ENCODE measurements at regions not wholly inside any gene's neighbourhood (a gene's known extent, or its start where the extent isn't known, plus 50 kb on each side); places are given as distances from the start of the nearest gene placed in this dataset.
"Not testable (repeated sequence)": the region's sequence is repeated elsewhere in the genome, so short reads cannot be mapped to it uniquely, and the experiment has no call there.

GRCh38 chr3:22734207-22734606 is 468.9 kb upstream of the UBE2E2 start:
- no peak overlapping the region for H3K4me3 Mint-ChIP-seq
- H3K36me3 Mint-ChIP-seq (ENCODE audit: low read depth), result no peaks in the 10 kb centered on the region
- ChIA-PET CTCF (no interaction called here), POLR2A (no interaction called here)
- no peak for DNase-seq
- no peaks in the 10 kb centered on the region for H3K27me3 Mint-ChIP-seq
- H3K9me3 Mint-ChIP-seq, result peaks cover 2% of the 10 kb centered on the region
- H3K27ac Mint-ChIP-seq, result no peak overlapping the region
- H3K4me1 Mint-ChIP-seq, result no peaks in the 10 kb centered on the region

GRCh38 chr3:22734756-22735155 is 468.4 kb upstream of the UBE2E2 start:
- Mint-ChIP-seq H3K4me1 (no peaks in the 10 kb centered on the region), H3K9me3 (peaks cover 2% of the 10 kb centered on the region)
- CTCF ChIA-PET, result no interaction called here

DNA sequence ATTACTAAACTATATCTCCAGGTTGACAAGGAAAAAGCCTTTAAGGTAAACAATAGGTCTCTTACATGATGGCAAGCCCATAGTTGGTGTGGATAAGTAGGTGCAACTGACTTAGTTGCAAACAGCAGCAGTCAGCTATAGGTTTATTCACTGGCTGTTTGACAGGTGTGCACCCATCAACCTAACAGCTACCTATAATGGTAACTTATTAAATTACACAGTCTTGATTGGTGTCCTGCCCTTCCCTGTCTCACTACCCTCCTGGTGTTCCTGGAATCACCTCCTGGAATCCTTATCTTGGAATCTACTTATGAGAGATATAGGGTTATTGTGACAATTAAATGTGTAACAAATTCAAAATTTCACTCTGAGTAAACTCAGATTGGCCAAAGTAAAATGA is 467.8 kb upstream of the UBE2E2 start:
- POLR2A ChIA-PET, result no interaction called here
- Mint-ChIP-seq H3K27me3 (no peaks in the 10 kb centered on the region), H3K9me3 (peaks cover 2% of the 10 kb centered on the region), H3K36me3 (ENCODE audit: low read depth) (no peaks in the 10 kb centered on the region), H3K4me1 (no peaks in the 10 kb centered on the region), H3K4me3 (no peak overlapping the region), H3K27ac (no peak overlapping the region)
- CTCF ChIA-PET, result no interaction called here
- no peak for DNase-seq

More at GRCh38 chr3:22734756-22735155, 468.4 kb upstream of the UBE2E2 start:
- no peak overlapping the region for H3K27ac Mint-ChIP-seq
- POLR2A ChIA-PET, result no interaction called here
- H3K4me3 Mint-ChIP-seq, result no peak overlapping the region
- H3K27me3 Mint-ChIP-seq, result no peaks in the 10 kb centered on the region
- H3K36me3 Mint-ChIP-seq (ENCODE audit: low read depth), result no peaks in the 10 kb centered on the region
- DNase-seq, result no peak

- POLR2A ChIA-PET; H3K9me3 Mint-ChIP-seq; DNase-seq; H3K36me3 Mint-ChIP-seq (ENCODE audit: low read depth); H3K4me3 Mint-ChIP-seq; H3K4me1 Mint-ChIP-seq; H3K27ac Mint-ChIP-seq; H3K27me3 Mint-ChIP-seq; CTCF ChIA-PET: not testable (repeated sequence)
Measured at GRCh38 chr3:22743386-22743785, 459.7 kb upstream of the UBE2E2 start.

DNA sequence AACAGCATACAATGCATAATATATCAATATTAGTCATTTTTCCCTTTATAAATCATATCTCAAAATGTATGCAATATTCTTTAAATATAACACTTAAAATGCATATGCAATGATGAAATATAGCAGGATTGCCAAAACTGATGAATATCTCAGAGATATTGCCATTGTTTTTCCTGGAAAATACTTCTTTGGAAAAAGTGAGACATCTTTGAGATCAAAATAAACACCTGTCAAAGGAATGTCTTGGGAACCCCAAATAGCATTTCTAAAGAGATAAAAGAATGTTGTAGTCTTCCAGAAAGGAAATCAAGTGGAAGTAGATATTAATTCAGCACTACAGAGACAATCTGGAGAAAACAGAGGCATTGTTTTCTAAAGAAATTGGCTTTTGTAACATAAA is 457.8 kb upstream of the UBE2E2 start:
- Mint-ChIP-seq H3K27me3 (no peaks in the 10 kb centered on the region), H3K36me3 (ENCODE audit: low read depth) (no peaks in the 10 kb centered on the region), H3K9me3 (no peaks in the 10 kb centered on the region), H3K27ac (no peak overlapping the region), H3K4me1 (no peaks in the 10 kb centered on the region), H3K4me3 (no peak overlapping the region)
- DNase-seq, result no peak
- CTCF ChIA-PET, result no interaction called here
- POLR2A ChIA-PET, result no interaction called here

DNA sequence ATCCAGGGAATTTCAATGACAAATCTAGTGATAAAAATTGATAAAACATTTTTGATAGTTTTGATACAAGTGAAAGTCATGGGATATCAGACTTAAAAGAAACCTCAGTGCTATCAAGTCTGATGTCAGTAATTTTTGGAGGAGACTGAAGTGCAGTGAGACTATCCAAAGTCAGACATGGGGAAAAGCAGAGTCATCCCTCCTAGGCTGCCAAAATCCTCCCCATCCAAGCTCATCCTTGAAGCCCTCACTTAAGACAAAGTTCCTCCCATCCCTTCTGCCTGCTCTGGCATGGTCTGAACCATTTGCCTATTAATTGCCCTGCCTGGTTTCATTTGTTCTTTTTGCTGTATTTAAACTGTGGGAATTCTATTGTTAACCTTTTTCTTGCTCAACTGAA is 456.9 kb upstream of the UBE2E2 start:
- H3K27me3 Mint-ChIP-seq, result no peaks in the 10 kb centered on the region
- no peaks in the 10 kb centered on the region for H3K9me3 Mint-ChIP-seq
- CTCF ChIA-PET, result no interaction called here
- H3K4me1 Mint-ChIP-seq, result no peaks in the 10 kb centered on the region
- POLR2A ChIA-PET, result no interaction called here
- H3K27ac Mint-ChIP-seq, result no peak overlapping the region
- no peaks in the 10 kb centered on the region for H3K36me3 Mint-ChIP-seq (ENCODE audit: low read depth)
- no peak overlapping the region for H3K4me3 Mint-ChIP-seq
- no peak for DNase-seq

- ChIA-PET POLR2A (no interaction called here), CTCF (no interaction called here)
- Mint-ChIP-seq H3K9me3 (no peaks in the 10 kb centered on the region), H3K27me3 (no peaks in the 10 kb centered on the region), H3K4me1 (no peaks in the 10 kb centered on the region), H3K27ac (no peak overlapping the region), H3K36me3 (ENCODE audit: low read depth) (no peaks in the 10 kb centered on the region), H3K4me3 (no peak overlapping the region)
- no peak for DNase-seq
Measured at GRCh38 chr3:22748453-22749045, 454.6 kb upstream of the UBE2E2 start.

- ChIA-PET POLR2A (no interaction called here), CTCF (no interaction called here)
- H3K27ac Mint-ChIP-seq, result no peak overlapping the region
Measured at GRCh38 chr3:22759636-22760310, 443.4 kb upstream of the UBE2E2 start.

GRCh38 chr3:22765679-22766078 is 437.4 kb upstream of the UBE2E2 start:
- ChIA-PET POLR2A (no interaction called here), CTCF (no interaction called here)
- Mint-ChIP-seq H3K9me3 (peaks cover 2% of the 10 kb centered on the region), H3K4me1 (no peaks in the 10 kb centered on the region), H3K4me3 (no peak overlapping the region), H3K36me3 (ENCODE audit: low read depth) (no peaks in the 10 kb centered on the region), H3K27me3 (no peaks in the 10 kb centered on the region), H3K27ac (no peak overlapping the region)
- no peak for DNase-seq

More at GRCh38 chr3:22759636-22760310, 443.4 kb upstream of the UBE2E2 start:
- H3K27me3 Mint-ChIP-seq, result no peaks in the 10 kb centered on the region
- H3K36me3 Mint-ChIP-seq (ENCODE audit: low read depth), result no peaks in the 10 kb centered on the region
- DNase-seq, result no peak
- H3K4me1 Mint-ChIP-seq, result no peaks in the 10 kb centered on the region
- H3K9me3 Mint-ChIP-seq, result peaks cover 2% of the 10 kb centered on the region
- no peak overlapping the region for H3K4me3 Mint-ChIP-seq

GRCh38 chr3:22777834-22778233 is 425.3 kb upstream of the UBE2E2 start:
- H3K36me3 Mint-ChIP-seq (ENCODE audit: low read depth), result no peaks in the 10 kb centered on the region
- DNase-seq, result no peak
- ChIA-PET CTCF (no interaction called here), POLR2A (no interaction called here)
- H3K4me3 Mint-ChIP-seq, result no peak overlapping the region
- H3K9me3 Mint-ChIP-seq, result peaks cover 4% of the 10 kb centered on the region
- no peaks in the 10 kb centered on the region for H3K4me1 Mint-ChIP-seq
- H3K27me3 Mint-ChIP-seq, result no peaks in the 10 kb centered on the region
- H3K27ac Mint-ChIP-seq, result no peak overlapping the region

DNA sequence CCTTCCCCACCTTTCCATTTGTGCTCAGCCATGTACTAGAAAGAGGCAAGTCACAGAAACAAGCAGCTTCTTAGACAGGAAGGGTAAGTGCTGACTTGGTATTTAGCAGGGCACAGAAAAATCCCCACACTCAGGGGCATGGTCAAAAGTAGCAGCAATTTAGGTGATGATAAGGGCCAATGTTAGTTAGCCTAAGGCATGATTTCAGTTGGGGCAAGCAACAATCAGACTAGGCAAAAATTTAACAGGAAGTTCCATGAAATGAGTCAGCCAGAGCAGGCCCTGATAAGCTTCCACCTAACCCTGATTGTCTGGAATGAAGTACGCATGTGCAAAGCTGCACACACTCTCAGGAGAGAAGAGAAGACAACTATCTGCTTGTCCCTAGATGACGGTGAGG is 423.4 kb upstream of the UBE2E2 start:
- DNase-seq, result no peak
- no peak overlapping the region for H3K27ac Mint-ChIP-seq

GRCh38 chr3:22792533-22792932 is 410.6 kb upstream of the UBE2E2 start:
- Mint-ChIP-seq H3K27me3 (no peaks in the 10 kb centered on the region), H3K36me3 (ENCODE audit: low read depth) (no peaks in the 10 kb centered on the region), H3K9me3 (no peaks in the 10 kb centered on the region), H3K4me3 (no peak overlapping the region), H3K4me1 (no peaks in the 10 kb centered on the region), H3K27ac (no peak overlapping the region)
- CTCF ChIA-PET, result no interaction called here
- POLR2A ChIA-PET, result no interaction called here
- DNase-seq, result no peak

More for the DNA sequence above, 423.4 kb upstream of the UBE2E2 start:
- ChIA-PET CTCF (no interaction called here), POLR2A (no interaction called here)
- Mint-ChIP-seq H3K36me3 (ENCODE audit: low read depth) (no peaks in the 10 kb centered on the region), H3K4me3 (no peak overlapping the region), H3K4me1 (no peaks in the 10 kb centered on the region), H3K9me3 (peaks cover 15% of the 10 kb centered on the region), H3K27me3 (no peaks in the 10 kb centered on the region)

DNA sequence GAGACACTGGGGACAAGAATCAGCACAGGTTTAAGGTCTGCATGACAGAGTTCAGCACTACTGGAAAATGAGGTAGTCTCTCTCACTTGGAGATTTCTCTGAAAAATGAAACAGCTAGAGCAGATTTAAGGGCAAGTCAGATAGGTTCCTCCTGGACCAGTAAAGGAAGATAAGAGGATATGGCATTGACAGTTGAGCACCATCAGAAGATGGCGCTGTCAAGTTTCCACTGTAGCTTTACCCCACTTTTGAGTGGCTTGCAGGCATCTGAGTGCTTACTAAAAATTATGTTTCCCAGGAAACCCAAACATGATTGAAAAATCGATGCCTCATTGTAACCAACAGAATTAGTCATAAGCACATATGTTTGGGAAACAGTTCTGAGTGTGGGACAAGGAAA is 407.2 kb upstream of the UBE2E2 start:
- CTCF ChIA-PET, result no interaction called here
- no peaks in the 10 kb centered on the region for H3K9me3 Mint-ChIP-seq
- no peaks in the 10 kb centered on the region for H3K4me1 Mint-ChIP-seq
- H3K36me3 Mint-ChIP-seq (ENCODE audit: low read depth), result no peaks in the 10 kb centered on the region
- no peaks in the 10 kb centered on the region for H3K27me3 Mint-ChIP-seq
- no peak overlapping the region for H3K4me3 Mint-ChIP-seq
- POLR2A ChIA-PET, result no interaction called here
- DNase-seq, result no peak
- no peak overlapping the region for H3K27ac Mint-ChIP-seq

GRCh38 chr3:22798461-22798860 is 404.7 kb upstream of the UBE2E2 start:
- ChIA-PET CTCF (no interaction called here), POLR2A (no interaction called here)
- Mint-ChIP-seq H3K27me3 (no peaks in the 10 kb centered on the region), H3K4me3 (no peak overlapping the region), H3K27ac (no peak overlapping the region), H3K4me1 (no peaks in the 10 kb centered on the region), H3K9me3 (no peaks in the 10 kb centered on the region), H3K36me3 (ENCODE audit: low read depth) (no peaks in the 10 kb centered on the region)
- DNase-seq, result no peak

Measured in activated CD4-positive, alpha-beta T cell treated with anti-CD3 and anti-CD28 coated beads, Interleukin-2, amount 10 ng/mL, durations not matched to agents 7 days and 5 days (primary cell).